KBM-7 (cell line): ENCODE measurements at regions not wholly inside any gene's neighbourhood (a gene's known extent, or its start where the extent isn't known, plus 50 kb on each side); places are given as distances from the start of the nearest gene placed in this dataset.

ENCODE experiments used
- DNase-seq: peaks from one replicate; pipeline ENCODE4 v3.0.0-alpha.2; 2015
- in situ Hi-C: fragments of 300-500 bp; cut with MboI; formaldehyde crosslinking; loops from 2 replicates; pipeline ENCODE4 v1.14.3; 2020; ENCODE audit warnings: low sequenced_read_pairs, low pct_unique_long_range_greater_than_20kb, mixed read lengths

GRCh38 chr1:34671887-34672286 is 83.0 kb upstream of the GJB5 start:
- in situ Hi-C loops: no loop called here
- no peak for DNase-seq

GRCh38 chr1:34681480-34682451 is 73.1 kb upstream of the GJB5 start:
- in situ Hi-C loops: no loop called here
- DNase-seq: peak; percentile 52

- in situ Hi-C loops: no loop called here
Measured at GRCh38 chr1:34682452-34683223, 72.2 kb upstream of the GJB5 start.

GRCh38 chr1:34683616-34684015 is 71.2 kb upstream of the GJB5 start:
- in situ Hi-C loops: no loop called here
- DNase-seq: no peak

More at GRCh38 chr1:34682452-34683223, 72.2 kb upstream of the GJB5 start:
- DNase-seq: no peak

GRCh38 chr1:34684266-34684665 is 70.6 kb upstream of the GJB5 start:
- in situ Hi-C loops: no loop called here
- DNase-seq: peak; percentile 31

- in situ Hi-C loops: no loop called here
- DNase-seq: no peak
Measured at GRCh38 chr1:34685225-34685624, 69.6 kb upstream of the GJB5 start.

- no peak for DNase-seq
- in situ Hi-C loops: no loop called here
Measured at GRCh38 chr1:34686531-34686930, 68.3 kb upstream of the GJB5 start.

- DNase-seq: no peak
- in situ Hi-C loops: no loop called here
Measured at GRCh38 chr1:34688006-34688741, 66.7 kb upstream of the GJB5 start.

GRCh38 chr1:34690269-34690668 is 64.6 kb upstream of the GJB5 start:
- in situ Hi-C loops: no loop called here
- DNase-seq: no peak

GRCh38 chr1:34693081-34693480 is 61.8 kb upstream of the GJB5 start:
- DNase-seq: no peak
- in situ Hi-C loops: no loop called here

- no peak for DNase-seq
- in situ Hi-C loops: no loop called here
Measured at GRCh38 chr1:34694383-34694782, 60.5 kb upstream of the GJB5 start.

GRCh38 chr1:34695580-34695979 is 59.3 kb upstream of the GJB5 start:
- in situ Hi-C loops: no loop called here

GRCh38 chr1:34696230-34696629 is 58.6 kb upstream of the GJB5 start:
- no peak for DNase-seq
- in situ Hi-C loops: no loop called here

More at GRCh38 chr1:34695580-34695979, 59.3 kb upstream of the GJB5 start:
- DNase-seq: no peak

GRCh38 chr1:34696981-34697380 is 57.9 kb upstream of the GJB5 start:
- DNase-seq: no peak
- in situ Hi-C loops: no loop called here

- in situ Hi-C loops: no loop called here
- DNase-seq: no peak
Measured at GRCh38 chr1:34697818-34698217, 57.0 kb upstream of the GJB5 start.

GRCh38 chr1:34701326-34702060 is 53.4 kb upstream of the GJB5 start:
- in situ Hi-C loops: no loop called here
- DNase-seq: no peak
